T-cell (primary cell): ENCODE measurements at regions not wholly inside any gene's neighbourhood (a gene's known extent, or its start where the extent isn't known, plus 50 kb on each side); places are given as distances from the start of the nearest gene placed in this dataset.

Source experiments
- ATAC-seq, 4 experiments: fragments of 200-7000 bp in 3 of 4; fragments of 150-1000 bp in 1 of 4; cut with Tn5 transposase; replicated peaks in 1 of 4; 1 replicate in 3 of 4; 2 replicates in 1 of 4; pipeline ENCODE4 v1.10.0; 2021; ENCODE audit warnings: moderate library complexity in 3 of 4, mild to moderate bottlenecking in 2 of 4, moderate number of reproducible peaks in 1 of 4
- CTCF ChIA-PET, 2 donors: fragments of 300-600 bp; sonication (Branson Sonifier 250); formaldehyde crosslinking; loops; one replicate each; lab custom pipeline; 2022; ENCODE audit warnings: antibody characterized with exemption in 2 of 2; lab: Charles Lee
- POLR2A ChIA-PET, 2 donors: fragments of 300-600 bp; sonication (Branson Sonifier 250); formaldehyde crosslinking; loops; one replicate each; lab custom pipeline; 2022; ENCODE audit warnings: antibody characterized with exemption in 2 of 2; lab: Charles Lee
- DNase-seq, 35 experiments: peaks; one replicate each; pipeline versions ENCODE4 v3.0.0 to v3.0.0-alpha.2; 2013 to 2023
- H3K27ac ChIP-seq: one replicate; pipeline ENCODE4 v1.5.1; 2013; ENCODE audit warnings: low read length
- H3K27me3 ChIP-seq, 2 experiments: replicated peaks in 1 of 2; 1 replicate in 1 of 2; 2 replicates in 1 of 2; pipeline versions ENCODE4 v1.6.1 to v1.7.0; 2013; ENCODE audit warnings: low read length in 1 of 2, mixed read lengths in 1 of 2; ENCODE audit not compliant: control insufficient read depth in 2 of 2, insufficient read depth in 2 of 2; ENCODE audit errors: extremely low read depth in 1 of 2
- H3K36me3 ChIP-seq, 2 donors: 1 replicate in 1 of 2; 2 replicates in 1 of 2; pipeline versions ENCODE4 v1.6.1 to v1.7.0; 2013; ENCODE audit warnings: low read length in 1 of 2; ENCODE audit not compliant: control insufficient read depth in 2 of 2, insufficient read depth in 1 of 2; ENCODE audit errors: extremely low read depth in 1 of 2
- H3K4me1 ChIP-seq, 2 experiments: 1 replicate in 1 of 2; 2 replicates in 1 of 2; pipeline versions ENCODE4 v1.6.1 to v1.7.0; 2013; ENCODE audit warnings: low read length in 2 of 2, mixed read lengths in 1 of 2; ENCODE audit not compliant: insufficient read depth in 2 of 2, control insufficient read depth in 1 of 2; ENCODE audit errors: extremely low read depth in 1 of 2
- H3K4me3 ChIP-seq, 2 donors: 1 replicate in 1 of 2; 2 replicates in 1 of 2; pipeline versions ENCODE4 v1.5.1 to v1.7.0; 2013; ENCODE audit warnings: mild to moderate bottlenecking in 2 of 2, low read length in 1 of 2, moderate library complexity in 1 of 2; ENCODE audit not compliant: control insufficient read depth in 1 of 2; ENCODE audit errors: extremely low read depth in 1 of 2
- H3K9me3 ChIP-seq: 2 replicates; pipeline ENCODE4 v1.7.0; 2013
- H3K27ac Mint-ChIP-seq, 2 donors: one replicate each; pipeline ENCODE4 v1.8.0; 2020 to 2021; ENCODE audit warnings: mild to moderate bottlenecking in 2 of 2, mixed read lengths in 2 of 2
- H3K27me3 Mint-ChIP-seq, 2 donors: one replicate each; pipeline ENCODE4 v1.8.0; 2021 to 2022; ENCODE audit warnings: mixed read lengths in 2 of 2
- H3K36me3 Mint-ChIP-seq: one replicate; pipeline ENCODE4 v1.8.0; 2021; ENCODE audit warnings: mixed read lengths
- H3K4me1 Mint-ChIP-seq, 3 donors: one replicate each; pipeline ENCODE4 v1.8.0; 2020 to 2022; ENCODE audit warnings: mixed read lengths in 3 of 3, mild to moderate bottlenecking in 1 of 3
- H3K4me3 Mint-ChIP-seq, 3 donors: one replicate each; pipeline ENCODE4 v1.8.0; 2020 to 2022; ENCODE audit warnings: mild to moderate bottlenecking in 3 of 3, mixed read lengths in 3 of 3, moderate library complexity in 3 of 3
- H3K9me3 Mint-ChIP-seq, 3 donors: one replicate each; pipeline ENCODE4 v1.8.0; 2020 to 2022; ENCODE audit warnings: mixed read lengths in 3 of 3
- WGBS: methylation state at CpG from one replicate; pipeline ENCODE4 v1.1.5; 2013; ENCODE audit warnings: missing lambda C conversion rate; ENCODE audit not compliant: insufficient coverage; 5-methylcytosine and 5-hydroxymethylcytosine counted together

GRCh38 chr7:84454174-84454959 lies 259.8 kb upstream of the SEMA3A start:
- ChIA-PET CTCF (no interaction called here), POLR2A (no interaction called here)
- Mint-ChIP-seq H3K27me3 (no peaks in the 10 kb centered on the region), H3K4me3 (no peak overlapping the region), H3K9me3 (no peaks in the 10 kb centered on the region), H3K27ac (no peak overlapping the region), H3K36me3 (no peaks in the 10 kb centered on the region), H3K4me1 (no peaks in the 10 kb centered on the region)
- Histone ChIP-seq H3K27ac (no peak overlapping the region), H3K4me1 (no peaks in the 10 kb centered on the region), H3K27me3 (no peaks in the 10 kb centered on the region), H3K9me3 (no peaks in the 10 kb centered on the region), H3K4me3 (no peak overlapping the region), H3K36me3 (no peaks in the 10 kb centered on the region)
- DNase-seq: peak in 1 of 35 experiments; percentile 1
- no peak for ATAC-seq

GRCh38 chr7:84452618-84453017 lies 258.0 kb upstream of the SEMA3A start:
- WGBS: 100% methylated on average over 1 of the region's 1 CpG
- Mint-ChIP-seq H3K9me3 (no peaks in the 10 kb centered on the region), H3K36me3 (no peaks in the 10 kb centered on the region), H3K4me3 (no peak overlapping the region), H3K27me3 (no peaks in the 10 kb centered on the region), H3K27ac (no peak overlapping the region), H3K4me1 (no peaks in the 10 kb centered on the region)
- no peak for ATAC-seq
- CTCF ChIA-PET: interaction anchor here in 1 of 2 donors (0.6 kb wide), 1 partner anchor 15 kb away, joined by 3 read pairs; no protein-coding TSS in a partner anchor
- Histone ChIP-seq H3K27me3 (peaks cover 0 to under 1% of the 10 kb centered on the region in 2 experiments), H3K27ac (no peak overlapping the region), H3K36me3 (no peaks in the 10 kb centered on the region), H3K9me3 (no peaks in the 10 kb centered on the region), H3K4me3 (no peak overlapping the region), H3K4me1 (no peaks in the 10 kb centered on the region)
- POLR2A ChIA-PET: no interaction called here
- no peak for DNase-seq

DNA sequence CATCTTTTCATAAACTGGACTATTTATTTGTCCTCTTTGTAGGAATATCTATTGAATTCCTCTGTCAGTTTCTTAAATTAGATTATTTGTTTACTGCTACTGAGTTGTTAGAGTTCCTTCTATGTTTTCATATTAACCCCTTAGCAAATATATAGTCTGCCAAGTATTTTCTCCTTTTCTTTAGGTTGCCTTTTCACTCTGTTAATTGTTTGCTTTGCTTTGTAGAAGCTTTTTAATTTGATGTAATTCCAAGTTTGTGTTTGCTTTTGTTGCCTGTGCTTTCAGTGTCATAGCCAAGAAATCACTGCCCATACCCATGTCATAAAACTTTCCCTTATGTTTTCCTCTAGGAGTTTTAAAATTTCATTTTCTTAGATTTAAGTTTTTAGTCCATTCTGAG lies 256.2 kb upstream of the SEMA3A start:
- CTCF ChIA-PET: no interaction called here
- H3K9me3 Mint-ChIP-seq: peaks cover 0 to 7% (median 0%) of the 10 kb centered on the region in 3 donors
- H3K27me3 ChIP-seq: peaks cover 0 to 2% of the 10 kb centered on the region in 2 experiments
- H3K27ac Mint-ChIP-seq: no peak overlapping the region
- H3K4me3 ChIP-seq: no peak overlapping the region
- H3K36me3 Mint-ChIP-seq: no peaks in the 10 kb centered on the region
- no peaks in the 10 kb centered on the region for H3K36me3 ChIP-seq
- no peaks in the 10 kb centered on the region for H3K27me3 Mint-ChIP-seq
- no peaks in the 10 kb centered on the region for H3K4me1 ChIP-seq
- ATAC-seq (no peak), DNase-seq (no peak)
- no peak overlapping the region for H3K27ac ChIP-seq
- no peak overlapping the region for H3K4me3 Mint-ChIP-seq
- H3K4me1 Mint-ChIP-seq: no peaks in the 10 kb centered on the region
- POLR2A ChIA-PET: no interaction called here
- H3K9me3 ChIP-seq: no peaks in the 10 kb centered on the region

- ATAC-seq (no peak), DNase-seq (no peak)
- H3K4me3 ChIP-seq: no peak overlapping the region
- no peak overlapping the region for H3K27ac Mint-ChIP-seq
- WGBS: 86% methylated on average over 12 of the region's 17 CpGs
- no peaks in the 10 kb centered on the region for H3K27me3 Mint-ChIP-seq
- H3K36me3 Mint-ChIP-seq: no peaks in the 10 kb centered on the region
- no peak overlapping the region for H3K4me3 Mint-ChIP-seq
- H3K9me3 ChIP-seq: no peaks in the 10 kb centered on the region
- no peaks in the 10 kb centered on the region for H3K36me3 ChIP-seq
- no peaks in the 10 kb centered on the region for H3K4me1 Mint-ChIP-seq
- H3K4me1 ChIP-seq: no peaks in the 10 kb centered on the region
- H3K9me3 Mint-ChIP-seq: peaks cover 0 to 11% (median 0%) of the 10 kb centered on the region in 3 donors
- no peak overlapping the region for H3K27ac ChIP-seq
- ChIA-PET CTCF (no interaction called here), POLR2A (no interaction called here)
- peaks cover 0 to 2% of the 10 kb centered on the region in 2 experiments for H3K27me3 ChIP-seq
These were observed 253.2 kb upstream of the SEMA3A start for GRCh38 chr7:84447636-84448293.

- Histone ChIP-seq H3K36me3 (no peaks in the 10 kb centered on the region), H3K9me3 (no peaks in the 10 kb centered on the region), H3K27ac (no peak overlapping the region), H3K4me1 (no peaks in the 10 kb centered on the region), H3K4me3 (no peak overlapping the region), H3K27me3 (peaks cover 0 to 2% of the 10 kb centered on the region in 2 experiments)
- H3K27ac Mint-ChIP-seq: no peak overlapping the region
- ATAC-seq (no peak), DNase-seq (no peak)
- H3K4me3 Mint-ChIP-seq: no peak overlapping the region
- H3K4me1 Mint-ChIP-seq: no peaks in the 10 kb centered on the region
- no peaks in the 10 kb centered on the region for H3K36me3 Mint-ChIP-seq
- 95% methylated on average over 13 of the region's 14 CpGs for WGBS
- ChIA-PET POLR2A (no interaction called here), CTCF (no interaction called here)
- no peaks in the 10 kb centered on the region for H3K27me3 Mint-ChIP-seq
- peaks cover 0 to 11% (median 0%) of the 10 kb centered on the region in 3 donors for H3K9me3 Mint-ChIP-seq
These were observed 252.4 kb upstream of the SEMA3A start for GRCh38 chr7:84446991-84447480.

GRCh38 chr7:84425702-84426259 lies 231.2 kb upstream of the SEMA3A start:
- ChIA-PET POLR2A (no interaction called here), CTCF (no interaction called here)
- WGBS: no CpG with 5 or more reads among the region's 5 CpGs
- no peaks in the 10 kb centered on the region for H3K4me1 Mint-ChIP-seq
- Histone ChIP-seq H3K4me1 (no peaks in the 10 kb centered on the region), H3K36me3 (no peaks in the 10 kb centered on the region), H3K27me3 (no peaks in the 10 kb centered on the region), H3K9me3 (no peaks in the 10 kb centered on the region), H3K4me3 (no peak overlapping the region), H3K27ac (no peak overlapping the region)
- no peaks in the 10 kb centered on the region for H3K27me3 Mint-ChIP-seq
- no peak overlapping the region for H3K27ac Mint-ChIP-seq
- no peak for DNase-seq
- H3K36me3 Mint-ChIP-seq: no peaks in the 10 kb centered on the region
- peaks cover 2 to 14% (median 8%) of the 10 kb centered on the region in 3 donors for H3K9me3 Mint-ChIP-seq
- H3K4me3 Mint-ChIP-seq: no peak overlapping the region
- ATAC-seq: no peak
